NCI-H146 treated with DMSO at 0.1 percent for 48 hours (cell line): ENCODE measurements at regions not wholly inside any gene's neighbourhood (a gene's known extent, or its start where the extent isn't known, plus 50 kb on each side); places are given as distances from the start of the nearest gene placed in this dataset.

Experiments
- DNase-seq: peaks from one replicate; lab custom pipeline; 2025; ENCODE audit not compliant: unreplicated experiment; lab: John Stamatoyannopoulos, UW

GRCh38 chr5:93800988-93801811 is 59.8 kb upstream of the POU5F2 start:
- DNase-seq = peak; percentile 86

GRCh38 chr5:93794954-93795353 is 53.6 kb upstream of the POU5F2 start:
- no peak for DNase-seq

- DNase-seq = no peak
These were observed 51.9 kb upstream of the POU5F2 start for GRCh38 chr5:93793159-93793781.

- peak; percentile 86 for DNase-seq
These were observed 50.1 kb upstream of the POU5F2 start for GRCh38 chr5:93791518-93791972.
